Karpas-422 (cell line): ENCODE measurements at regions not wholly inside any gene's neighbourhood (a gene's known extent, or its start where the extent isn't known, plus 50 kb on each side); places are given as distances from the start of the nearest gene placed in this dataset.

Experiments used
- DNase-seq: peaks from one replicate; pipeline ENCODE4 v3.0.0-alpha.2; 2015
- H2AFZ ChIP-seq: fragments of 200-600 bp; sonication (generic); 2 replicates; pipeline ENCODE4 v1.6.1; 2014; ENCODE audit warnings: antibody characterized with exemption, low read length, mixed read lengths
- H3K27ac ChIP-seq: fragments of 200-600 bp; sonication (generic); 2 replicates; pipeline ENCODE4 v1.5.1; 2014; ENCODE audit warnings: mild to moderate bottlenecking, low read length, moderate library complexity
- H3K27me3 ChIP-seq: fragments of 200-600 bp; sonication (generic); 2 replicates; pipeline ENCODE4 v1.6.1; 2014; ENCODE audit warnings: low read length, mixed read lengths
- H3K36me3 ChIP-seq: fragments of 200-600 bp; sonication (generic); 2 replicates; pipeline ENCODE4 v1.6.1; 2014; ENCODE audit warnings: low read length, mixed read lengths; ENCODE audit not compliant: insufficient read depth
- H3K4me1 ChIP-seq: fragments of 200-600 bp; sonication (generic); 2 replicates; pipeline ENCODE4 v1.6.1; 2014; ENCODE audit warnings: mild to moderate bottlenecking, low read length, mixed read lengths
- H3K4me2 ChIP-seq: fragments of 200-600 bp; sonication (generic); 2 replicates; pipeline ENCODE4 v1.6.1; 2014; ENCODE audit warnings: low read length, low read depth, mild to moderate bottlenecking; ENCODE audit not compliant: poor library complexity, severe bottlenecking
- H3K4me3 ChIP-seq: fragments of 200-600 bp; sonication (generic); 2 replicates; pipeline ENCODE4 v1.5.1; 2014; ENCODE audit warnings: mild to moderate bottlenecking, antibody characterized with exemption, low read length, mixed read lengths
- H3K79me2 ChIP-seq: fragments of 200-600 bp; sonication (generic); 2 replicates; pipeline ENCODE4 v1.6.1; 2014; ENCODE audit warnings: mild to moderate bottlenecking, low read length, mixed read lengths
- H3K9ac ChIP-seq: fragments of 200-600 bp; sonication (generic); 2 replicates; pipeline ENCODE4 v1.6.0; 2014; ENCODE audit warnings: low read length
- H3K9me2 ChIP-seq: fragments of 200-600 bp; sonication (generic), shearing (Covaris generic); replicated peaks from 2 replicates; pipeline ENCODE4 v1.6.0; 2014; ENCODE audit warnings: mild to moderate bottlenecking, low read length, moderate library complexity; ENCODE audit not compliant: insufficient read depth
- H3K9me3 ChIP-seq: fragments of 300-700, 200-600 bp; sonication (generic); 2 replicates; pipeline ENCODE4 v1.6.1; 2014; ENCODE audit warnings: low read length, mixed read lengths
- H4K20me1 ChIP-seq: fragments of 200-600 bp; sonication (generic); 2 replicates; pipeline ENCODE4 v1.6.1; 2014; ENCODE audit warnings: mild to moderate bottlenecking, antibody characterized with exemption, low read length, low read depth; ENCODE audit not compliant: insufficient read depth

DNA sequence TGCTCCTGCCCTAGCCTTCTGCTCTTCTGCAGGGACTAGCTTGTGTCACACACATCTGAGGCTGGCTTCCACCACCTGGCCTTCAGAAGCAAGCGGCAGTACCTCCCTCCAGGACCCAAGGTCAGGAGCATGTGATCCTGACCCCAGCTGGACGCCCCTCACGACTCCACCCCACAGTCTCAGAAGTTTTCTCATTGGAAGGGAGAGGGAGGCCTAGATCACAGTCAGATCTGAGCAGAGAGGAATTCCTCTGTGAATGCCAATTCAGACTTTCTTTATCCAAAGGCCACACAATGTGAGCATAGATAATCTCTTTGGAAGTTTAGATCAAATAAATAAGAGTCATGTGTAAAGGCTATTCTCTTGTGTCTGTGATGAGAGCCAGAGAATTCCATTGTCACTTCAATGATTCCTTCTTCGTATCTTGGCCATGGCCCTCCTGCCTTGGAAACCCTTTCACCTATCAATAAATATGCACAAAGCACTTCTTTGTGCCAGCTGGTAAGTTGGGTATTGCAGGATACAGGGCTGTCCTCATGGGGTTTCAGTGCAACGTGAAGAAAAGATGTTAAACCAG lies 142.9 kb downstream of the SNX19 start:
- no peaks in the 10 kb centered on the region for H3K79me2 ChIP-seq
- H3K9ac ChIP-seq, result no peak overlapping the region
- H3K4me3 ChIP-seq, result no peak overlapping the region
- H3K9me2 ChIP-seq, result no peaks in the 10 kb centered on the region
- H3K4me2 ChIP-seq, result no peak overlapping the region
- no peak overlapping the region for H2AFZ ChIP-seq
- no peaks in the 10 kb centered on the region for H3K27me3 ChIP-seq
- no peaks in the 10 kb centered on the region for H3K9me3 ChIP-seq
- no peak overlapping the region for H3K27ac ChIP-seq
- no peaks in the 10 kb centered on the region for H4K20me1 ChIP-seq
- DNase-seq, result no peak
- no peaks in the 10 kb centered on the region for H3K4me1 ChIP-seq
- H3K36me3 ChIP-seq, result no peaks in the 10 kb centered on the region

DNA sequence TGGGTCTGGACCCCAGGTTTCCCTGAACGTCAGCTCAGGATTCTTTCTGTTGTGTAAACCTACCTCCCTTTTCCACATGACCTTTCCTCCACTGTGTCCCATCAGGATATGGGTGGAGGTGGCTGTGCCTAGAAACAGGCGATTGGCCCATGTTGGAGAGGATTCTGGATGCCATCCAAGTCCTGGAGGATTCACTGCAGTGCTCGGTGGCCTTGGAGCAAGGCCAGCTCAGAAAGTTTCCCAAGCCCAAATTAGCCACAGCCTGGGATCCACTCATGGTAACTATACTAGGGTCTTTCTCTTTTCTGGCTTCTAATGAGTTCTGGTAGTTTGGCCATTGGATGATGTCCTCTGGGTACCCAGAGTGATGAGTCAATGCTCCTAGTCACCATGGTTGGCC lies 141.6 kb downstream of the SNX19 start:
- Histone ChIP-seq H2AFZ (no peak overlapping the region), H3K9ac (no peak overlapping the region), H3K9me3 (no peaks in the 10 kb centered on the region), H3K79me2 (no peaks in the 10 kb centered on the region), H3K4me1 (no peaks in the 10 kb centered on the region), H3K27ac (no peak overlapping the region), H3K9me2 (no peaks in the 10 kb centered on the region), H4K20me1 (no peaks in the 10 kb centered on the region), H3K27me3 (no peaks in the 10 kb centered on the region), H3K4me2 (no peak overlapping the region), H3K4me3 (no peak overlapping the region), H3K36me3 (no peaks in the 10 kb centered on the region)
- DNase-seq, result no peak

DNA sequence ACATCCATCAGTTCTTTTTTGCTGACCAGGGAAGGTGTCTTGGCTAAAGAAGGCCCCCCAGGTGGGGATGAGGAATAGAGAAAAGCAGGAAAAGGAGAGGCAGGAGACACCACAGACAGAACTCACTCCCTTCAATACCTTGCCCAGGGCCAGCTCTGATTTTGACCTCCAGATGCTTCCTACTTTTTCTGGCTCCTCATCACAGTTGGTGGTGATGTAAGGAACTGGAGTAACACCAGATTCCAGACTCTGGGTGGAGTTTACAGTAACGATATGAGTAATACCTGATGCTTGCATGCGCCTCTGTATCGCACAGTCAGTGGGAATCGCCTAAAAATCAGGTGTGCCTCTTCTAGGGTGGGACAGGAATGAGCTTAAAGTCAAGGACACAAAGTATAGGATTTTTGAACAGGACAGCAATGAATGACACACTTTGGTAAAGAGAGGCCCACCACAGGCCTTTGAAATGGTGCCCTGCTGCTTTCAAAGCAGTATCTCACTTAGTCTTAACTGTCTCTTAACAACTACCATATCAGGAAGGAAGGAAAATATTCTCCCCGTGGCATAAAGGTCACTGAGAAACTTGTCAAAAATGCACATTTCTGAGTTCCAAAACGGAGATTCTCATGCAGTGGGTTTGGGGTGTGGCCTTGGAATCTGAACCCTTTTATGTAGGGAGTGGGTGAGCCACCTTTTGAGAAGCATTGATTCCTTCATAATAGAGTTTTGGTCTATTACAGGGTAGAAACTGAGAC lies 140.8 kb downstream of the SNX19 start:
- no peak overlapping the region for H3K9ac ChIP-seq
- no peaks in the 10 kb centered on the region for H3K79me2 ChIP-seq
- no peak overlapping the region for H2AFZ ChIP-seq
- no peak overlapping the region for H3K27ac ChIP-seq
- H3K4me2 ChIP-seq, result no peak overlapping the region
- no peaks in the 10 kb centered on the region for H3K36me3 ChIP-seq
- no peaks in the 10 kb centered on the region for H3K9me3 ChIP-seq
- H3K27me3 ChIP-seq, result no peaks in the 10 kb centered on the region
- H3K4me1 ChIP-seq, result no peaks in the 10 kb centered on the region
- no peak for DNase-seq
- H3K9me2 ChIP-seq, result no peaks in the 10 kb centered on the region
- no peaks in the 10 kb centered on the region for H4K20me1 ChIP-seq
- H3K4me3 ChIP-seq, result no peak overlapping the region

DNA sequence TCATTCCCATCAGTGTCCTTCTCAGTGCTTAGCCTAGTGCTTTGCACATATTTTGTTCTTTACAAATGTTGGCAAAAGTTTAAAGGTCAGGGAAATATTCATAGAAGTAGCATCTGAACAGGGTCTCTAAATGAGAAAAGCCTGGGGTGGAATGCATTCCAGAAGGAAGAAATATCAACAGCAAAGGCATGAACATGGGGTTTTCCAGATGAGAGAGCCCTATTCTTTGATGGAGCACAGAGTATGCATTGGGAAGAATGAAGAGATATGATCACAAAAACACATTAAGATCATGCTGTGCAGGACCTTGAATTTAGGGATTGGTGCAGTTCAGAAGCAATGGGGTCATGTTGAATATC lies 140.2 kb downstream of the SNX19 start:
- no peak overlapping the region for H3K4me2 ChIP-seq
- no peak overlapping the region for H3K4me3 ChIP-seq
- H3K4me1 ChIP-seq, result no peaks in the 10 kb centered on the region
- no peak overlapping the region for H3K27ac ChIP-seq
- H3K9me3 ChIP-seq, result no peaks in the 10 kb centered on the region
- no peaks in the 10 kb centered on the region for H3K36me3 ChIP-seq
- H3K9me2 ChIP-seq, result no peaks in the 10 kb centered on the region
- no peaks in the 10 kb centered on the region for H4K20me1 ChIP-seq
- H3K9ac ChIP-seq, result no peak overlapping the region
- no peaks in the 10 kb centered on the region for H3K27me3 ChIP-seq
- H2AFZ ChIP-seq, result no peak overlapping the region
- H3K79me2 ChIP-seq, result no peaks in the 10 kb centered on the region
- DNase-seq, result no peak

DNA sequence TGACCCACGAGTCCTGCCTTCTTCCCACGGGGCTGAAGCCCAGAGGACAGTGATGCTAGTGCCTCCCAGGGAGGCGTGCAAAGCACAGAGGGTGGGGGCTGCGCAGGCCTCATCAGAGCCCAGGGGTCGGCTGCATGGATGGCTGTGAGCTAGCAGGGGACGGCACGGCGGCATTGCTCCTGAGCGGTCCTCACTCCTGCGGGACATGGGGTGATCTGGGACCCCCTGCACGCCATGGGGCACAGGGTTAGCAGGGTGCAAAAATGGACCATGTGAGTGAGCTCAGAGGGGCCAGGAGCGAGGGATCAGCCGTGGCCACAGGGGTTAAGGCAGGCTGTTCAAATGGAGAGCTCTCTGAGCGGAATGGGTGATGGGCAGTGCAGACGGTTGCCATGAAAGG lies 138.3 kb downstream of the SNX19 start:
- Histone ChIP-seq H3K9me2 (no peaks in the 10 kb centered on the region), H3K9ac (no peak overlapping the region), H3K9me3 (no peaks in the 10 kb centered on the region), H3K79me2 (no peaks in the 10 kb centered on the region), H2AFZ (no peak overlapping the region), H3K27ac (no peak overlapping the region), H3K4me1 (no peaks in the 10 kb centered on the region), H4K20me1 (no peaks in the 10 kb centered on the region), H3K36me3 (no peaks in the 10 kb centered on the region), H3K4me2 (no peak overlapping the region), H3K27me3 (no peaks in the 10 kb centered on the region), H3K4me3 (no peak overlapping the region)
- DNase-seq, result no peak

DNA sequence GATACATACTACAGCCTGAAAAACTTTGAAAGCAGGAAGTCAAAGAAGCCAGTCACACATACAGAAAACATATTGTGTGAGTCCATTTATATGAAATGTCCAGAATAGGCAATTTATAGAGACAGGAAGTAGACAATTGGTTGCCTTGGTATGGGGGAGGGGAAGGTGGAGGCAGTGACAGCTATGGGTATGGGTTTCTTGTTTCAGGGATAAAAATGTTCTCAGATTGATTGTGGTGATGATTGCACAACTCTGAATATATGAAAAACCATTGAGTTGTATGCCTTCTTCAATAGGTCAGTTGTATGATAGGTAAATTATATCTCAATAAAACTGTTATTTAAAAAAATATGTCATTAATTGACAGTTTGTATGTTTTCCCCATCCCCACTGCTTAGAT lies 137.6 kb downstream of the SNX19 start:
- Histone ChIP-seq H4K20me1 (no peaks in the 10 kb centered on the region), H3K27me3 (no peaks in the 10 kb centered on the region), H3K9me3 (no peaks in the 10 kb centered on the region), H3K9me2 (no peaks in the 10 kb centered on the region), H3K4me2 (no peak overlapping the region), H3K27ac (no peak overlapping the region), H3K79me2 (no peaks in the 10 kb centered on the region), H3K4me1 (no peaks in the 10 kb centered on the region), H3K4me3 (no peak overlapping the region), H3K9ac (no peak overlapping the region), H2AFZ (no peak overlapping the region), H3K36me3 (no peaks in the 10 kb centered on the region)
- DNase-seq, result no peak

DNA sequence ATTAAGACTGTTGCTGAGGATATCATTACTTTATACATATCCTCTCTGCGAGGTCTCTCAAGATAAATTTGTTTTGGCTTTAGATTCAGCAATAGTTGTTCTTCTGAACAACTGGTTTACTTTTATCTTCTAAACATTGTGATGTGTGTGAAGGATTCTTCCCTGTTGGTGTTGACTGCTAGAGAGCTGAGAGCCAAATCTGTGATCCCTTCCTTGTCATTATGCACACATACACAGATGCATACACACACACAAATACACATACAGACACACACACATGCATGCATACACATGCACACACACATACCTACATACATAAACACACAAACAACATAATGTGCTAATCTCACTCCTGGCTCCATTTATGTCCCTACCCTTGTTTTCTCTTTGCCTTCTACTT lies 137.0 kb downstream of the SNX19 start:
- no peaks in the 10 kb centered on the region for H3K27me3 ChIP-seq
- H3K9ac ChIP-seq, result no peak overlapping the region
- H3K4me1 ChIP-seq, result no peaks in the 10 kb centered on the region
- H3K4me3 ChIP-seq, result no peak overlapping the region
- H3K79me2 ChIP-seq, result no peaks in the 10 kb centered on the region
- no peaks in the 10 kb centered on the region for H3K36me3 ChIP-seq
- H3K27ac ChIP-seq, result no peak overlapping the region
- no peaks in the 10 kb centered on the region for H4K20me1 ChIP-seq
- no peak overlapping the region for H2AFZ ChIP-seq
- no peak overlapping the region for H3K4me2 ChIP-seq
- no peaks in the 10 kb centered on the region for H3K9me2 ChIP-seq
- H3K9me3 ChIP-seq, result no peaks in the 10 kb centered on the region
- no peak for DNase-seq

DNA sequence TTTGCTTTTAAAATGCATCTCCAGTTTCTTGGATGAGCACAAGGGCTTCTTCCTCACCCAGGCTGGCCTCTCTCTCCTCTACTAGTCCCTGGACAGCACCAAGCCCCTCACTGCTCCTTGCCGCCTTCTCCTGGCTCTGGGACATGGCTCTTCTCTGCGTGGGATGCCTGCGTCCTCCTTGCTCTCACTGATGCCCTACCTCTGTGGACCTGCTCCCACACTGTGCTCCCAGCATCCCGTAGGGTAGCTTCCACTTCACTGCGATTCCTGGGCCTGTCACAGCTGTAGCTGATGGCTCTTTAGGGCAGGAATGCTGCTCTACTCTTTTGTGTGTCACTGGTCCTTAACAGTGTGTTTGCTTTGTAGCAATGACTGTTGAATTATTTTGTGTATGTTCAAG lies 136.3 kb downstream of the SNX19 start:
- H3K27ac ChIP-seq, result no peak overlapping the region
- no peaks in the 10 kb centered on the region for H4K20me1 ChIP-seq
- no peak overlapping the region for H3K4me3 ChIP-seq
- H3K9me2 ChIP-seq, result no peaks in the 10 kb centered on the region
- H3K4me1 ChIP-seq, result no peaks in the 10 kb centered on the region
- no peak overlapping the region for H3K4me2 ChIP-seq
- H2AFZ ChIP-seq, result no peak overlapping the region
- H3K27me3 ChIP-seq, result no peaks in the 10 kb centered on the region
- no peaks in the 10 kb centered on the region for H3K36me3 ChIP-seq
- H3K79me2 ChIP-seq, result no peaks in the 10 kb centered on the region
- no peak overlapping the region for H3K9ac ChIP-seq
- no peaks in the 10 kb centered on the region for H3K9me3 ChIP-seq
- DNase-seq, result no peak
